GM11168 (cell line): ENCODE measurements at regions not wholly inside any gene's neighbourhood (a gene's known extent, or its start where the extent isn't known, plus 50 kb on each side); places are given as distances from the start of the nearest gene placed in this dataset.
"Not testable (repeated sequence)": the region's sequence is repeated elsewhere in the genome, so short reads cannot be mapped to it uniquely, and the experiment has no call there.

Experiments
- in situ Hi-C: fragments of 300-500 bp; cut with MboI; formaldehyde crosslinking; loops from one replicate; pipeline ENCODE4 v1.12.0; 2022; ENCODE audit warnings: low sequenced_read_pairs; ENCODE audit not compliant: unreplicated experiment

- in situ Hi-C loops: no loop called here
Observed at GRCh38 chr11:38784164-38784563, 2186.1 kb upstream of the RAG2 start.

GRCh38 chr11:38766796-38767195 is 2168.8 kb upstream of the RAG2 start:
- in situ Hi-C loops: no loop called here

GRCh38 chr11:38759394-38759793 is 2161.4 kb upstream of the RAG2 start:
- in situ Hi-C loops: no loop called here

DNA sequence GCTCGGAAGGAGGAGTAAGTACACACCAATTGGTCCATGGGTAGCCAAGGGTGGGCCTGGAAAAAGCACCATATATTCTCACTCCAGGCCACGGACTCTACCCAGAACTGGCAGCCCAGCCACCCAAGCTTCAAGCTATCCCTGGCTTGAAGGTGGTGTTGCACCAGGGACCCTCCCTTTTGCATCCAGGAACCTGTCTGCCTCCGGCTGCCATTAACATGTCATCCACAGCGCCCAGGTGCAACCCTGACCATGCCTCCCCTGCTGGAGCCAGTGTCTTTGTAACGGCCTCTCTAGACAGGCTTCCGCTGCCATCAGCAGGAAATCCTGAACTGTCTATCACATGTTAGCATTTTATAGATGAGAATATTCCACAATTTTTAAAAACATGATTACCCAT is 2158.5 kb upstream of the RAG2 start:
- in situ Hi-C loops: no loop called here

GRCh38 chr11:38751421-38751820 is 2153.4 kb upstream of the RAG2 start:
- in situ Hi-C loops: no loop called here

DNA sequence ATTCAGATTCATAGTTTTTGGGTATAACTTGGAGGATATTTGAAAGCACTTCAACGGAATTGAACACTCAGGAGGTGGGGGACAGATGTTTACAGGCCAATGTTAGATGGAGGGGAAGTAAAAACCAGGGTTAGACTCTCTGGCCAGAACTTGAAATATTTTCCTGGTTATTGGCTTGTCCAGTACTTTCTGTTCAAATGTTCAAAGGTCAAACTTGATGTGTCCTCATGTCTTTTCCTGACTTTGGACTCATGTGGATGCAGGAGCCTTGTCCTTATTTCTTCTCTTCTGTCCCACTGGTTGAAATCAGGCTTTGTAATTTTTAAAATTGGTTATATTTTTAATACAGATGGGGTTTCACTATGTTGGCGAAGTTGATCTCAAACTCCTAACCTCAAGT is 2148.5 kb upstream of the RAG2 start:
- in situ Hi-C loops: not testable (repeated sequence)

- in situ Hi-C loops: no loop called here
Observed at GRCh38 chr11:38723361-38723760, 2125.3 kb upstream of the RAG2 start.

GRCh38 chr11:38721586-38722315 is 2123.7 kb upstream of the RAG2 start:
- in situ Hi-C loops: no loop called here

- in situ Hi-C loops: no loop called here
Observed at GRCh38 chr11:38718659-38719058, 2120.6 kb upstream of the RAG2 start.

DNA sequence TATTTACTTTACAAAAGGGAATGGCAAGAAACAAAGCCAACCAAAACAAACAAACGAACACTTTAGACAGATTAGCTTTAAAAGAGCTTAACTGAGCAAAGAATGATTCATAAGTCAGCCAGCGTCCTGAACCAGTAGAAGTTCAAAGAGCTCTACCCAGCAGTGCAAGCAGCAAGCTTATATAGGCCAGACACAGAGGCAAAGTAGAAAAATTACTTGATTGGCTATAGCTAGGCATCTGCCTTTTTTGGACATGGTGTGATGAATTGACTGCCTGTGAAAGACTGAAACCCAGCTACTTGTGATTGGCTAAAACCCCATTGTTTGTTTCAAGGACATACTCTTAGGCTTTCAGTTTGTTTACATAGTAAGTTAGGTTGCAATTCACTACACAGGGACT is 2120.0 kb upstream of the RAG2 start:
- in situ Hi-C loops: no loop called here

- in situ Hi-C loops: no loop called here
Observed at GRCh38 chr11:38711110-38711509, 2113.1 kb upstream of the RAG2 start.

DNA sequence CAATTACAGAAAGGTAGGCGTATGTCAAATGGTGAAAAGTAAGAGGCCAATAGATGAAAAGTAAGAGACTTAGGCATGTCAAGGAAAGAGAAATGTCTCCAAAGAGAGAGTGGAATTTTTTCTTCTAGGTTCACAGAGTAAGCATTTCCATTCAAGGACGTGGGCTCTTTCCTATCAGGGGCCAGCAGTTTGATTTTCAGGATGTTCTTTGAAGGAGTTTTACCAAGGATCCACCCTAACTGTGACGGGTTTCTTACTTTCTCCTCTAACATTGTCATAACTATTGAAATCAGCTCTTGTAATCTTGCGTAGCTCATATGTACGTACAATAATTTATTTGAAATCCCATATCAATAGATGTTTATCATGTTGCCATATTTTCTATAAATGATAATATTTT is 2112.2 kb upstream of the RAG2 start:
- in situ Hi-C loops: no loop called here

DNA sequence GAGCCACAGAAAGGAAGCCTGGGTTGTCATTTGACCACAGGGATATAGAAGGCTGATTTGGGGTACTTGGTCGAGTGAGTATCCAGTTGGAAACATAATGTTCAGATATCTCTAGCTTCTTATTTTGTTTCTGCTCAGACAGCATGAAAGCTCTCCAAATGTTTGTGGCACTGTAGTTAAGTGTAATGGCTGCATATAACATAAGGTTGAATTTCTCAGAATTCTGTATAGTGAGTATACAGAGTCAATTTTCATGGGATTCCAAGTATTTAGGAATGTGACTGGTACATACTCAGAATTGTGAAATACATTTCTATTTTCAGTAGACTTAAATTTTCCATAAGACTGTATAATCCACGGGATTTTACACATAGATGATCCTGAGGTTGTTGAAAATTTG is 2102.1 kb upstream of the RAG2 start:
- in situ Hi-C loops: no loop called here

- in situ Hi-C loops: no loop called here
Observed at GRCh38 chr11:38693306-38693705, 2095.3 kb upstream of the RAG2 start.

- in situ Hi-C loops: not testable (repeated sequence)
Observed at GRCh38 chr11:38690211-38690610, 2092.2 kb upstream of the RAG2 start.

- in situ Hi-C loops: no loop called here
Observed at GRCh38 chr11:38687008-38687407, 2089.0 kb upstream of the RAG2 start.

- in situ Hi-C loops: no loop called here
Observed at GRCh38 chr11:38683484-38683883, 2085.4 kb upstream of the RAG2 start.

DNA sequence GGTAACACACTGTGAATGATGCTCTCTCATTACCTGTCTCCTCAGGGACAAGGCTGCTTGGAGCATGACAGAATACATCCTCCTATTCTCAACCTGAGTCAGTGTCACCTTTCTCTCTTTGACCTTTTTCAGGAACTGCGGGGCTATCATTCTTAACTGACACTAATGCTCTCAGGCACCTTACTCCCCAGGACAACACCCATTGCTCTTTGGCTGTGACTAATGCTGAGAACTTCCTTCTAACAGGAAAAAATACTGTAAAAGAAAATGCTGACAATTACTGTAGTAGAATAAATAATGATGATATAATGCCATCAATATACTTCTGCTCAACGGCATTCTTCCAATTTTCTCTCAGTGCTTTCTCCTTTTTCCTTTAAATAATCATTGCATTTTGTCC is 2082.7 kb upstream of the RAG2 start:
- in situ Hi-C loops: no loop called here

- in situ Hi-C loops: no loop called here
Observed at GRCh38 chr11:38680166-38680565, 2082.1 kb upstream of the RAG2 start.

- in situ Hi-C loops: no loop called here
Observed at GRCh38 chr11:38672445-38672844, 2074.4 kb upstream of the RAG2 start.

DNA sequence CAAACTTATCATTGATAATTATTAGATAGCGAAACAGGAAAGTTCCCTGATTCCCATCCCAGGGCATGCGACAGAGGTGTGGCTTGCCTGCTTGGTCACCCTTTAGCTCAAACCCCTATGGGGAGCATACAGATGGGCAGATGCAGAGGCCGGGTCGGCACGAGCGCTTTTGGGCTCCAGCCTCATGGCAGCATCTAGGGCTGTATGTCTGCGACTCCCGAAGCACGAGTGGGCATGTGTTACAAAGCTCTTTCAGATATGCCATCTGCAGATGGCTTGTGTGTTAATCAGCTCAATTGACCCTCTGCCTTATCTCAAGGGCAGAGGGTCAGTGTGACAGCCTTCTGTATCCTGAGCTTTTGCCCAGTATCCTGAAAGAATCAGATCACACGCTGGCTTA is 2069.3 kb upstream of the RAG2 start:
- in situ Hi-C loops: no loop called here

DNA sequence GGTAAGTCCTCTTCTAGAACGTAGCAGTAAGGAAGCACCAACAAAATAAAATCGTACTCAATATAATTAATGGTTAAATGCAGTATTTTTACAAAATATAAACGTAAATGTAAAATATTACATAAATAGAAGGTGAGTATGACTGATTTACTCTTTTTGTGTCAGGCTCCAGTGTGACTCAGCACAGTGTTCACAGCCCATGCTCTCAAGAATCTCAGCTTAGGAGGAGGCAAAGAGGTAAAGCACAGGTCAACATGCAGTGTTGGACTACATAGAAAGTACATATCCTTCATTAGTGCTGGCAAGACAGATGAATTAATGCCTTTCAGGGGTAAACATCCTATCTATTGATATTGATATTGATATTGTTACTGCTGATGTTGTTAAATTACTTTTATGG is 2050.6 kb upstream of the RAG2 start:
- in situ Hi-C loops: no loop called here

DNA sequence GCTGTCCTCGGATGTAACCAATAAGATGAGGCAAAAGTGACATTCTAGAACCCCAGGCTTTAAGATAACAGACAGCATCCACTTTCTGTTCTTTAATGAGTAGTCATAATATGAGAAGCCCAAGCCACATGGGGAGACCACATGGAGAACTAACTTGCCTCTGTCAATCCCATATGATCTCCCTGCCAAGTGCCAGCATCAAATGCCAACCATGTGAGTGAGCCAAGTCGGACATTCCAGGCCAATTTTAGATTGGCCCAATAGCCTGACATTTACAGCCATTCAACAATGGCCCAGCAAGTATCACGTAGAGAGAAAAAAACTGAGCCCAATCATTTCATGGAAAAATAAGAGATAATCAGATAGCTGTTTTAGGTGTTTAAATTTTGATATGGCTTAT is 2048.3 kb upstream of the RAG2 start:
- in situ Hi-C loops: no loop called here
